ENCODE measurements at regions not wholly inside any gene's neighbourhood (a gene's known extent, or its start where the extent isn't known, plus 50 kb on each side); places are given as distances from the start of the nearest gene placed in this dataset.
"Not testable (repeated sequence)": the region's sequence is repeated elsewhere in the genome, so short reads cannot be mapped to it uniquely, and the experiment has no call there.

DNA sequence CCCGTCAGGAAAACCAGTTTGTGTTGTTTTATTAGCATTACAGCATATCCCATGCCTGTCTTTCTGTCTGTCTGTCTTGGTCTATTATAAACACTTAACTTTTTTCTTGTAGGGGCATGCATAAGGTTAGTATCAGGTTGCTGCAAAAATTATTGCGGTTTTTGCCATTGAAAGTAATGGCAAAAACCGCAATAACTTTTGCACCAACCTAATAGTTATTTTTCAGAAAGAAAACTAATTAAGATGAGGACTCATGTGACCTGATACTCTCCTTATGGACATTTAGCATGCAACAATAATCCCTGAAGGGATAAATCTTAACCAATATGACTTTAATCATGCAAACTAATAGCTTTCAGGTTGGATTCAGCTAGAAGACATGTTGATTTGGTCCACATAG lies 326.7 kb upstream of the SUCLG2 start:
- no peak for DNase-seq (ENCODE audit: insufficient read length, low spot score)
- no peak for FAIRE-seq

DNA sequence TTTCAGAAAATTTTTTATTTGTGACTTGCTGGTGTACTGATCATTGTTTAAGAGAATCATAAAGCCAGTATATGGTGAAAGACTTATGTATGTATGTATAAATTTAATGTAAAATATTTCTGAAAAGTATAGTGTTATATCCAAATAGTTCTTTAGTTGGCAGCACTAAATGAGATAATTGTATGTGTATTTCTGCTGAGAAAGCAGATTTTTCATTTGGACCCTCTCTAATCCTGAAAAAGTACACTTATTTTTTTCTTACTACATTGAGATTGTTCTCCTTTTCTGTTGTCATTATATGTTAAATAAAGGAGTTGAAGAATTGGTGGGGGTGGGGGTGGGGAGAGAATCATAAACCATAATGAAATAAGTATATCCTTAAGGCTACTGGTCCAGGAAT lies 324.9 kb upstream of the SUCLG2 start:
- FAIRE-seq, result no peak
- DNase-seq (ENCODE audit: insufficient read length, low spot score), result no peak

DNA sequence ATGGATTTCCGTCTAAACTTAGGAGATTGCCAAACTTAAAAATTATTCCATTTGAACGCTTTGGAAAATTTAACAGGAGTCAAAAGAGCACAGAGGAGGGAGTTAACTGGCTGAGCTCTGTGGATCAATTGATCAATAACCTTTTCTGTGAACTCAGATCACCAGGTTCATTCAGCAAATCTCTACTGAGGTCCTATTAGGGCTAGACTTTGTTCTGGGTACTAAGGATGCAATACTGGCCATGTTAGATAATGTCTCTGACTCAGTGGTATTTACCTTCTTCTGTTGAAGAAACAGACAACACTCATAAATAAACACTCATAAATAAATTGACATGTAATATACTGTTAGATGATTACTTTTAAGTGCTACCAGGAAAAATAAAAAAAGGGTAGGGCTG lies 323.4 kb upstream of the SUCLG2 start:
- no peak for FAIRE-seq
- DNase-seq (ENCODE audit: insufficient read length, low spot score), result no peak

DNA sequence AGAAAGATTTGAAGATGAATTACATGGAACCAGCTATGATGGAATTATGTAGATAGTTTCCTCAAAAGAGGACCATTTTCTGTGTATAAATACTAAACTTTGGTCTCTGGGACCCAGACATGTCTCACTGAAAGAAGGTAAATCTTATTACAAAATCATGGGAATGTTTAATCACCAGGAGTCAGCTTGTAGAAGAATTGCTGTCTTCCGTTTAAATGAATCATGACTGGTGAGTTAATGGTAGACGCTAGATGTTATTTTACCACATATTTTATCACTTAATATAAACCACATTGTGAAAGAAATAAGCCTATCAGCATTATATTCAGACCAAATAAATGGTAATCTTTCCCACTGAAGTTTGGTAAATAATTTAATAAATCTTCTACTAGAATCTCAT lies 322.3 kb upstream of the SUCLG2 start:
- no peak for FAIRE-seq
- DNase-seq (ENCODE audit: insufficient read length, low spot score), result no peak

DNA sequence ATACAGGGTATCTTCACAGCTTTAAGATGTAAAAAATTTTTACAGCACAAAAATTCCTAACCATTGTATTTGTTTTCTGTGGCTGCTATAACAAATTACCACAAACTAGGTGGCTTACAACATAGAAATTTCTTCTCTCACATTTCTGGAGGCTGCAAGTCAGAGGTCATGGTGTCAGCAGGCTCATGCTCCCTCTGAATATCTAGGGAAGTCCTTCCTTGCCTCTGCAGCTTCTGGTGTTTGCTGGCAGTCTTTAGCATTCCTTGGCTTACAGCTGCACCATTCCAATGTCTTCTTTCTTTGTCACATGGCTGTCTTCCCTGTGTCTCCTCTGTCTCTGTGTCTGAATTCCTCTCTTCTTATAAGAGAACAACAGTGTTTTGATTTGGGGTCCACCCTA lies 310.2 kb upstream of the SUCLG2 start:
- FAIRE-seq (no peak), DNase-seq (ENCODE audit: insufficient read length, low spot score) (no peak)

DNA sequence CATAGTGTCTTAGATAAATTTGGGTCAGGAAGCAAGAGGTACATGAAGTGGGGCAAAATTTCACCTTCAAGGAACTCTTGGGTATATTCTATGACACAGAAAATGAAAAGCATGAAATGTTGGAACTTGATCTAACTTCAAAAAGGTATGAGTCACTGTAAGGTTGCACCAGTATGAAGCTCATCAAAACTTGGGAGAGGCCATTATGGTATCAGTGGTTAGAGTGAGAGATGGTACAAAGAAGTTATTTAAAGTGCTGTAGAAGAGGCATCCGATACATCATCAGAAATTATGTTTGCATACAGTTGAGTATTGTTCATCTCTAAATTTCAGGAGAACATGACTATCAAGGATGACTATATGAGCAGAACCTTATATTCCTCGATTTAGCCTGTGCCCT lies 302.9 kb upstream of the SUCLG2 start:
- DNase-seq (ENCODE audit: insufficient read length, low spot score) (no peak), FAIRE-seq (no peak)

DNA sequence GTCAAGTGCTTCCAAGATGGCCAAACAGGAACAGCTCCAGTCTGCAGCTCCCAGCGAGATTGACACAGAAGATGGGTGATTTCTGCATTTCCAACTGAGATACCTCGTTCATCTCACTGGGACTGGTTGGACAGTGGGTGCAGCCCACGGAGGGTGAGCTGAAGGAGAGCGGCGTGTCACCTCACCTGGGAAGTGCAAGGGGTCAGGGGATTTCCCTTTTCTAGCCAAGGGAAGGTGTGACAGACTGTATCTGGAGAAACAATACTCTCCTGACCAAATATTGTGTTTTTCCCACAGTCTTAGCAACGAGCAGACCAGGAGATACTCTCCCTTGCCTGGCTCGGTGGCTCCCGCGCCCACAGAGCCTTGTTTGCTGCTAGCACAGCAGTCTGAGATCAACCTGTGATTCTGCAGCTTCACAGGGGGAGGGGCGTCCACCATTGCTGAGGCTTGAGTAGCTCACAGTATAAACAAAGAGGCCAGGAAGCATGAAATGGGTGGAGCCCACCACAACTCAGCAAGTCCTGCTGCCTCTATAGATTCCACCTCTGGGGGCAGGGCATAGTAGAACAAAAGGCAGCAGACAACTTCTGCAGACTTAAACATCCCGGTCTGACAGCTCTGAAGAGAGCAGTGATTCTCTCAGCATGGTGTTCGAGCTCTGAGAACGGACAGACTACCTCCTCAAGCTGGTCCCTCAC lies 293.5 kb upstream of the SUCLG2 start:
- DNase-seq (ENCODE audit: insufficient read length, low spot score) (no peak), FAIRE-seq (no peak)

DNA sequence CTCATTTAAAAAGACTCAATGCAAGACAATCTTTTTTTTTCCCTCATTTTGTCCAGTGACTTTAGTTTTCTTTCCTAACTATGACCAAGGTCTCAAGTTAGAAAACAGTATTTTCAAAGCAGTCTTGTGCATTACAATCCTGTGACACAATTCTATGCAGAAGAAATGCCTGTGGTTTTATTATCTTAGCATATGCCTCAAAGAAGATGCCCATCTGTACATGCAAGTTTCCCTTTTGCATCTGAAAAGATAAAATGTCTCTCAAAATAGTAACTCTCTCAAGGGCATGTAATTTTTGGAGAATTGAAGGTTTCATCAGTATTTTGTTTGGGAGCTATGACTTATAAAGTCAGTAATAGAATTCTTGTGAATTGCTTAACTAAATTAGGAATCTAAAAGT lies 292.0 kb upstream of the SUCLG2 start:
- FAIRE-seq, result no peak
- no peak for DNase-seq (ENCODE audit: insufficient read length, low spot score)

DNA sequence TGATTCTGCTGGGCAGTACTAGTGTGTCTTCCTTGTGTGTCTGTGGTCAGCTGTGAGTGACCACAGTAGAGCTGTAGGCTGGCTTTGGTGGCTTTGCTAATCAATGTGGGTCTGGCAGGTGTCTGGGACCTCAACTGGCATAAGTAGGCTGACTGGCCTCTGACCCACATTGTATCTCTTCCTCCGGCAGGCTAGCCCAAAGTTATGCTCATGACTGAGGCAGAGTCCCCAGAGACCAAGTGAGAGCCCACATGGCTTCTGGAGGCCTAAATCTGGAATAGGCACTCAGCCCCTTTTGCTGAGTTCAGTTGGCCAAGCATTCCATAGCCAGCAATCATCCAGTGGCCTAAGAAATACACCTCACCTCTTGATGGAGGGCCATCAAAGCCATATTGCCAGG lies 289.1 kb upstream of the SUCLG2 start:
- FAIRE-seq (no peak), DNase-seq (ENCODE audit: insufficient read length, low spot score) (no peak)

DNA sequence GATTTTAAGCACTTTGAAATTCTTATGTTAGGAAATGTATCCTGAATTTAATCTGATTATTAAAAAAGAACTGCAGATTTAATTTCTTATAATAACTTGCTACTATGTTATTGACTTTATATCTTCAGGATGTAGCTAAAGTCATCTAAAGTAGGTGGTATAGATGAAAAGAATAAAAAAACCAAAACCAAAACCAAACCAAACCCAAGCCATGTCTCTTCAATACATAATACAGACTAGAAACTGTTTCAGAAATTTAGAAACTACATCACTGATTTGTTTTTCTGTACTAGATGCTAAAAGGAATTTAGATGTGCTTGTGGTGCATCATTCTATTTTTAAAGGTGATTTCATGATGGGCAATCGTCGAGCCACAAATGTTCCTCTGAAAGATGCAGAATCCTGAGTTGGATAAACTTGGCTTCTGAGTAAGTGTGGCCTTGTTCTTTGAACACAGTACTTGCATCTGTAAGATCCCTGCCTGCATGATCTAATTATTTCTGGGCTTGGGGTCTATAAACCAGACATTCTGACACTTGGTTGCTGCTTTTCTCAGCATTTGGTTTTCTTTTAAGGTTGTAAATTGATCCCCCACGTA lies 287.1 kb upstream of the SUCLG2 start:
- no peak for FAIRE-seq
- DNase-seq (ENCODE audit: insufficient read length, low spot score), result no peak

DNA sequence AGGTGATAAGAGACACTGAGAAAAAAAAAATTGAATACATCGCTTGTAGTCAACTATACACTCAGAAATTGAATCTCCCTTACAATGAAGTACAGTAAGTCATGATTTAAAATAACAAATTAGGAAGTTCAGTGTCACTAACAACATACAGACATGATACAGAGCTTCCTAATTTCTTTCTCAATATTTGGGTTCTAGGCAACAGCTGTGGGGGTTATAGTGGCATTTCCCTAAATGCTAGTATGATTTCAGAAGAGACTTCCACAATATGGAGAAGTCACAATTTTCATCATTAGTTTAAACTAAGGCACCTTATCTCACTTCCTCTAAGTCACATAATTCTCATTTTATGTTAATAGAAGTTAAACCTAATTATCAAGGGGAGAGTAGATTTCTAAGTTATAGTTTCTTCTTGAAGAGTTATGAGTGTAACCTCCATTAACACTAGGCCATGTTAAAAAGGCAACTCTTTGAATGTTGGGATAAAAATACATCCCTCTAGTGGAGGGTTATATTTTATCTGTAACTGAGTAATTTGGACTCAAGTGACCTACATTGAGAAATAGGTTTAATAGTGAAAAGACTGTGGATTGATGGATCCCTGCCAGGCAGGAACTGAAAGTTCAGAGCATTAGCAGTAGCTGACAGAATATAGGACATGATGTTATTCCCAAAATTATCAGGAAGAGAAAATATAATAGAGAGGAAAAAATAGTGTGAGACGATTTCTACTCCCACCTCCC lies 286.0 kb upstream of the SUCLG2 start:
- FAIRE-seq (no peak), DNase-seq (ENCODE audit: insufficient read length, low spot score) (no peak)

DNA sequence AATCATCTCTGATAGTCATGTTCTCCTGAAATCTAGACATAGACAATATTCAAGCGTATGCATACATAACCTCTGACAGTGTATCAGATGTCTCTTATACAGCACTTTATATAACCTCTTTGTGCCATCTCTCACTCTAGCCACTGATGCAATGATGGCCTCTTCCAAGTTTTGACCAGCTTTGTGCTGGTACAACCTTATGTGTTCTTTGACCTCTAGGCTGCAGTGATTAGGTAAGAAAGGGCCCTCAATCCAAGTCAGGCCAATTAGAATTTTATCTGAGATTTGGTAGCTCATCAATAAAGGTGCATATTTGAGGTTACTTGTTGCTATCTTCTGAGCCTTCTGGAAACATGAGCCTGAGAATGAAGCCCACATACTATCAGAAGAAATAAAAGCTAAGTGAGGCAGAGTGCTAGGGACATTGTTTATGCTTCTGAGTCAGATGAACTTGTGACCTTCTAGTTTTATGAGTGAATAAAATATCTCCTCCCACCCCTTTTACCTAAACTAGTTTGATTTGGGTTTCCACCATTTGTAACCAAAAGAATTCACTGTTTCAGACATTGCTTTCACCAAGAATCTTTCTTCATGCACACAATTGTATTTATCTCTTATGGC lies 283.2 kb upstream of the SUCLG2 start:
- DNase-seq (ENCODE audit: insufficient read length, low spot score) (no peak), FAIRE-seq (no peak)

DNA sequence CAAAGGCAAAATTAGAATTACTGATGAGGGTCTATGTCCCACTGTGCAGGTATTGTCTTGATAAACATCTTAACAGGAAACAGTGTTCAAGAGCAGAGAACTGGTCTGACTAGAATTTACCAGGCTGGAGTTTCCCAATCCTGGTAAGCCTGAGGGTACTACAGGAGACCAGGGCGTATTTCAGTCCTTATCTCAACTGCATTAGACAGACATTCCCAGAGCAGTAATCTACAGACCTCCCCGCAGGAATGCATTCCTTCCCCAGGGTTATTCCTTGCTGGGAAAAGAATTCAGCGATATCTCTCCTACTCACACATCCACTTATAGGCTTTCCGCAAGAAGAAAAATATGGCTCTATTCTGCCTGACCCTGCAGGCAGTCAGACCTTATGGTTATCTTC lies 276.0 kb upstream of the SUCLG2 start:
- DNase-seq (ENCODE audit: insufficient read length, low spot score); FAIRE-seq: not testable (repeated sequence)

DNA sequence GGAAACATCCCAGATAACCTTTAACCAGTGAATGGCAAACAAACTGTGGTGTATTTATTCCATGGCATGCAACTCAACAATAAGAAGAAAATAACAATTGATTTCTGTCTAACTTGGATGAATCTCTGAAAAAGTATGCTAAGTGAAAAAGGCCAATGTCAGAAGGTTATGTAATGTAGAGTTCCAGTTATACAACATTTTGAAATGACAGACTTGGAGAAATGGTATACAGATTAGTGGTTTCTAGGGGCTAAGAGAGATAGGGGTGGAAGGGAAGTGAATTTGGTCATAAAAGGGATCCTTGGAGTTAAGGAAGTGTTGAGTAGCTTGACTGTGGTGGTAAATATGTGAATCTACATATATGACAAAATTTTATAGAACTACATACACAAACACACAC lies 269.4 kb upstream of the SUCLG2 start:
- no peak for DNase-seq (ENCODE audit: insufficient read length, low spot score)
- FAIRE-seq, result no peak

DNA sequence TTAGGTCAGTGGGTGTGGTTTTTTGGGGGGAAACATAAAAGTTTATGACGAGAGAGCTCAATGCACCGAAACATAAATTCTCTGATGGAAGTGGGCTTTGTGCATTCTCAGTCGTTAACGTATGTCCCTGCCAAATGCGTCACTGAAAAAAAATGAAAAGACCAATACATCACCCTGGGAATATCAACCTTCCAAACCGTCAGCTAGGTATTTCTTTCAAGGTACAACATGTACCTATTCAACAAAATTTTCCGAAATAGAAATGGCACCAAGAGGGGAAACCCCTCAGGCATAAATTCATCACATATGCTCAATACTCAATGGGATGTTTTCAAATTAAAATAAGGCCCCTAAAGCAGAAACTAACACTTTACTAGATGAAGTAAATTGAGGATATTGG lies 266.6 kb upstream of the SUCLG2 start:
- FAIRE-seq (no peak), DNase-seq (ENCODE audit: insufficient read length, low spot score) (no peak)

DNA sequence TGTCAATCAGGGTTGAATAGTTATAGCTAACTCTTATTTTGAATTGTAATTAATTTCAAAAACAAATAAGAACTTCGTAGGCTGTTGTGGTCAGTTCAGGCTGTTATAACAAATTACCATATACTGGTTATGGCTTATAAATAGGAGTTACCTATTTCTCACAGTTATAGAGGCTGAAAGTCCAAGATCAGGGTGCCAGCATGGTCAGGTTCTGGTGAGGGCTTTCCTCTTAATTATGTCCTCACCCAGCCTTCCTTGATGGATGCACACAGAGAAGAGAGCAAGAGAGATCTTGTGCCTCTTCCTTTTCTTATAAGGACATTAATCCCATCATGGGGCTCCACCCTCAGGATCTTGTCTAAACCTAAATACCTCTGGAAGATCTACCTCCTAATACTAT lies 265.9 kb upstream of the SUCLG2 start:
- no peak for DNase-seq (ENCODE audit: insufficient read length, low spot score)
- FAIRE-seq, result no peak

DNA sequence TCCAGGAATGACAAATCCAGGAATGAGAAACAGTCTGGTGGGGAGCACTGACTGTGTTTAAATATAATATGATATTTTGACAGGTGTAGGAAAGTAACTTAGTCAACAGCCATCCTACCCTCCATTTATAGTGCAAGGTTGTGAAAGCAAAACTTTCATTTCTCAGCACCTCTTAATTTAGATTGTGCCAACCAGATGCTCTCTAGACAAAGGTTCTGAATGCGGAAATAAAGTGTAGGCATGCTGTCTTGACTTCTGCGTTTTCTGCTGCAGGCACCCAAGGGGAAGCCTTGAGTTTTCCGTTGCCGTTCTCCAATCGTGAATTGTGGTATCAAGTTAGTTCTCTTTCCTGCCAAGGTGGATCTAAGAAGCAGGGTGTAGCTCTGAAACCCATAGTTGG lies 261.9 kb upstream of the SUCLG2 start:
- no peak for DNase-seq (ENCODE audit: insufficient read length, low spot score)
- FAIRE-seq, result no peak

DNA sequence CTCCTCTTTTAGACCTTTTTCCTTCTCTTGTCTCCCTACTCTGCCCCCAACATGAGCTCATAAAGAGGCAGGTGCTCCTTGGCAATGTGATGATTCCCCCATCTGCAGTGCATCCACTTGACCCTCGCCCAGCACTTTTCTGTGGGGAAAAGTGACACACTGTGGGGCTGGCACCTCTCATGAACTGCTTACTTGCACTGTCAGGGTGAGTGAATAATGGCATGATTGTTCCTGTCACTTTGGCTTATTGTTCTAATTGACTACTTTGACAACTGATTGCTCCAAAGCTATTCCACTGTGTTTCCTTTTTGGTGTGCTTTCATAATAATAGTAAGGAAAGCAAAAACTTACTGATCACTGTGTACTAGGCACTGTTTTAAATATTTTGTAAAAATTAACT lies 253.3 kb upstream of the SUCLG2 start:
- DNase-seq (ENCODE audit: insufficient read length, low spot score), result no peak
- FAIRE-seq, result no peak

DNA sequence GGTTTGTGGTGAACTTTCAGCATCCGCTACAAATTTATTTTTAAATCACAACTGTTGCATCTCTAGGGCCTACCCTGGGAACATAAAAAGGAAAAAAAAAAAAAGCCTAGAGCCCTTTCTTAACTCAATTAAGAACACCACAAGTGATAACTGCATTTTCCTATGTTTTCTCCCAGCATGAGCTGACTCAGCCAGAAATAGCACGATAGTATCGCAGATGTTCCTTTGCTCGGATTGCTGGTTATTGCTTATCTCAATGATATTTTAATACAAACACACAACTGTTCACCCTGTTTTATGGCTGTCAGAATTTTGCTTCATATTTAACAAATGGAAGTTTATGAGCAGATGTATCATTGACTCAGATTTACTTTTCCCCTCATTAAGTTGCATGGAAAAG lies 251.8 kb upstream of the SUCLG2 start:
- FAIRE-seq, result no peak
- no peak for DNase-seq (ENCODE audit: insufficient read length, low spot score)

DNA sequence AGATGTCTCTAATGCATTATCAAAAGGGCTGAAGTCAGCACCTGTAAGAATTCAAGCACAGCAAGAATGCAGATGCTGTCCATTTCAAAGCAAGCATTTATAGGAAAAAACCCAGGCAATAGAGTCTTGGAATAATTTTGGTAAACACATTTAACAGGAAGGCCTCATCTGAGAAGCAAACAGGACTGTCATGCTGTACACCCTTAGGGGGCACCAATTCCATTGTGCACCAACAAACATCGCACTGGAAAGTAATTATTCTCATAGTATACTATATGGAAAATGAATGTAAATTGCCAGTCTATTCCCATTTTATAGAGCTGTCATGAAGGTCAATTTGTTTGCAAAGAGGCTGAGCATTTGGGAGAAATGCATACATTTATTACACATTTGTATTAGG lies 247.3 kb upstream of the SUCLG2 start:
- DNase-seq (ENCODE audit: insufficient read length, low spot score) (no peak), FAIRE-seq (no peak)

DNA sequence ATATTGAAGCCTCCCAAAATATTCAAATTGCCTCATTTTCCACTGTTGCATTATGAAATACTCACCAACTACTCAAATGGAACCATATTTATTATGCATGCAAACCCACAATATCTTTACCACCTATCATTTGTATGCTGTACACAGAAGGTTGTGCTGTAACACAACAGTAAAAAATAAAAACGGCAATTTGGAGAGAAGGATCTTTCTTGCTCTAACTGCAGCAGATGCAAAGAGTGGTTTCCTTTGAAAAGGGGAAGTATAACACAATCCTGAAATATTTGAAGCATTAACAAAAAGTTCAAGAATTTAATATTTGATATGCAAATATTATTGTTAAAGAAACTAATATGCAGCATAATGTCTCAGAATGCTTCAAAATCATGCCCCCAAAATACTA lies 244.5 kb upstream of the SUCLG2 start:
- DNase-seq (ENCODE audit: insufficient read length, low spot score) (no peak), FAIRE-seq (no peak)
